ENCODE measurements at regions not wholly inside any gene's neighbourhood (a gene's known extent, or its start where the extent isn't known, plus 50 kb on each side); places are given as distances from the start of the nearest gene placed in this dataset.
"Not testable (repeated sequence)": the region's sequence is repeated elsewhere in the genome, so short reads cannot be mapped to it uniquely, and the experiment has no call there.

GRCh38 chr9:75812141-75812540 is 78.3 kb upstream of the PCSK5 start:
- no peak for DNase-seq

GRCh38 chr9:75814667-75815066 is 75.8 kb upstream of the PCSK5 start:
- DNase-seq = no peak

- DNase-seq = not testable (repeated sequence)
Measured at GRCh38 chr9:75820471-75821115, 69.9 kb upstream of the PCSK5 start.

- DNase-seq = no peak
Measured at GRCh38 chr9:75823151-75823550, 67.3 kb upstream of the PCSK5 start.

GRCh38 chr9:75824816-75825568 is 65.5 kb upstream of the PCSK5 start:
- no peak for DNase-seq

GRCh38 chr9:75826314-75826713 is 64.2 kb upstream of the PCSK5 start:
- no peak for DNase-seq

- no peak for DNase-seq
Measured at GRCh38 chr9:75830303-75830702, 60.2 kb upstream of the PCSK5 start.

- DNase-seq = no peak
Measured at GRCh38 chr9:75833778-75834177, 56.7 kb upstream of the PCSK5 start.

GRCh38 chr9:75834878-75835277 is 55.6 kb upstream of the PCSK5 start:
- DNase-seq = no peak
